Spleen (tissue), 7 donors: ENCODE measurements at regions not wholly inside any gene's neighbourhood (a gene's known extent, or its start where the extent isn't known, plus 50 kb on each side); places are given as distances from the start of the nearest gene placed in this dataset.

Experiments used
- POLR2A ChIP-seq, 3 donors: fragments of 450-650 bp; IDR thresholded peaks; one replicate each; pipeline ENCODE4 v1.5.1; 2017; ENCODE audit warnings: antibody characterized with exemption in 3 of 3, mild to moderate bottlenecking in 1 of 3
- POLR2AphosphoS5 ChIP-seq, 3 donors: sonication (generic); formaldehyde crosslinking; IDR thresholded peaks; one replicate each; pipeline ENCODE4 v1.5.1; 2017; ENCODE audit warnings: antibody characterized with exemption in 3 of 3
- TF ChIP-seq, protein P1 (sequence below), 11 experiments: fragments of 200-600 bp in 7 of 11; fragments of 450-650 bp in 4 of 11; sonication (generic) in 4 of 11; IDR thresholded peaks in 8 of 11; conservative IDR thresholded peaks in 3 of 11; 1 replicate in 7 of 11; 2 replicates in 4 of 11; pipeline versions ENCODE4 v1.4.0 to v1.8.0; 2016 to 2021; ENCODE audit warnings: antibody characterized with exemption in 11 of 11, inconsistent platforms in 4 of 11, mild to moderate bottlenecking in 1 of 11
- donor health status: DM: no; HTN: no; CAD: no; lungs with moderate emphysema.
- donor health status: DM: no; HTN: no; CAD: no.
- donor health status: DM: no; HTN: no; CAD: no.

DNA sequence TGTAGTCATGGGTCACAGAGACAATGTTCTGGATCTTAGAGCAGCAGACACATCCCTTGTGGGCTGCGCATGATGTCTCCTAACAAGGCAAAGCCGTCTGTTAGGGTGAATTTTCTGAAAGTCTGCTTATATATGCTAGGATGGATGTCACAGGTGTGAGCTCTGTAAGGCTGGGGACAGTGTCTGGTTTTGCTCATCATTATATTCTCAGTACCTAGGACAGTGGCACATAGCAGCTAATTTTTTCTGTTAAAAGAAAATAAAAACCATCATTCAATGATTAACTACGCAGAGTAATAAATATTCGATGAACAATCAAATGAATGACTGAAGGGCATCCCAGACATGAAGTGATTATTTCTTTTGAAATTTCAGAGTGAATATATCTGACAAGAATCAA, 52.9 kb upstream of the FAM169A start:
- TF ChIP-seq POLR2A (IDR thresholded peaks at IDR 0.05) (no peak), POLR2AphosphoS5 (IDR thresholded peaks at IDR 0.05) (no peak)
- TF ChIP-seq, protein P1, sequence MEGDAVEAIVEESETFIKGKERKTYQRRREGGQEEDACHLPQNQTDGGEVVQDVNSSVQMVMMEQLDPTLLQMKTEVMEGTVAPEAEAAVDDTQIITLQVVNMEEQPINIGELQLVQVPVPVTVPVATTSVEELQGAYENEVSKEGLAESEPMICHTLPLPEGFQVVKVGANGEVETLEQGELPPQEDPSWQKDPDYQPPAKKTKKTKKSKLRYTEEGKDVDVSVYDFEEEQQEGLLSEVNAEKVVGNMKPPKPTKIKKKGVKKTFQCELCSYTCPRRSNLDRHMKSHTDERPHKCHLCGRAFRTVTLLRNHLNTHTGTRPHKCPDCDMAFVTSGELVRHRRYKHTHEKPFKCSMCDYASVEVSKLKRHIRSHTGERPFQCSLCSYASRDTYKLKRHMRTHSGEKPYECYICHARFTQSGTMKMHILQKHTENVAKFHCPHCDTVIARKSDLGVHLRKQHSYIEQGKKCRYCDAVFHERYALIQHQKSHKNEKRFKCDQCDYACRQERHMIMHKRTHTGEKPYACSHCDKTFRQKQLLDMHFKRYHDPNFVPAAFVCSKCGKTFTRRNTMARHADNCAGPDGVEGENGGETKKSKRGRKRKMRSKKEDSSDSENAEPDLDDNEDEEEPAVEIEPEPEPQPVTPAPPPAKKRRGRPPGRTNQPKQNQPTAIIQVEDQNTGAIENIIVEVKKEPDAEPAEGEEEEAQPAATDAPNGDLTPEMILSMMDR (IDR thresholded peaks at IDR 0.05 in 8 of 11, conservative IDR thresholded peaks at IDR 0.05 in 3 of 11) = no peak
